ENCODE measurements at regions not wholly inside any gene's neighbourhood (a gene's known extent, or its start where the extent isn't known, plus 50 kb on each side); places are given as distances from the start of the nearest gene placed in this dataset.
"Not testable (repeated sequence)": the region's sequence is repeated elsewhere in the genome, so short reads cannot be mapped to it uniquely, and the experiment has no call there.

- no peak for ATAC-seq
- no peak for DNase-seq (ENCODE audit: low spot score)
Observed at GRCh38 chr20:41690702-41691101, 72.5 kb upstream of the CHD6 start.

DNA sequence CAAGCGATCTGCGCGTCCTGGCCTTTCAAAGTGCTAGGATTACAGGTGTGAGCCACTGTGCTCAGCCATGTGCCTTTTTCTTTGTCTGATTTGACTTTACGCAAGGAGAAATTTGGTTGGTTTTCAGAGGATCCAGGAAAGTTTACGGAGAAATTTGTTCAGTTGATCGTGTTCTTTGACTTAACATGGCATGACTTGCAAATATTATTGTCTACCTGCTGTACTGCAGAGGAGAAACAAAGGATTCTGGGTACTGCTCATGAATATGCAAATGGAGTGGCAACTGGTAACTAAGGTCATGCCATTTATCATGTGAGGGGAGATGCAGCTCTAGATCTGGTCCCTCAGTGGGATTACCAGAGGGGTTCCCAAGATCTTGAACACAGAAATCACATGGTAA lies 68.8 kb upstream of the CHD6 start:
- ATAC-seq = no peak
- no peak for DNase-seq (ENCODE audit: low spot score)

DNA sequence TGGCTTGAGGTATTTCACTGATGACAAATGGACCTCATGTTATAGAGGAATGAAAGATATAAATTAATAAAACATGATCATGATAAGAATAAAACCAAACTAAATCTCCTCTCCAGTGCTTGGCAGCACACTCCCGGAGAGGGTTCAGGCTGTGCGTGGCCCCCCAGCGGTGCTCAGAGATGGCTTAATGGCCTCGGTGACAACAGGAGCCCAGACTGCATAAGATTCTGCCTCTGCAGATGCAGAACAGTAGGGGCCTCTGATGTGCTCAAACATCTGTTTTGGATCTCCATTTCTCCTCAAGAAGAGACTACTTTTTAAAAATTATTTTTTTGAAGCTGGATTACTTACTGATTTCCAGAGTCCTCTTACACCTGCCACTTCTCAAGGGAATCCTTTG lies 67.0 kb upstream of the CHD6 start:
- DNase-seq (ENCODE audit: low spot score); ATAC-seq: not testable (repeated sequence)

DNA sequence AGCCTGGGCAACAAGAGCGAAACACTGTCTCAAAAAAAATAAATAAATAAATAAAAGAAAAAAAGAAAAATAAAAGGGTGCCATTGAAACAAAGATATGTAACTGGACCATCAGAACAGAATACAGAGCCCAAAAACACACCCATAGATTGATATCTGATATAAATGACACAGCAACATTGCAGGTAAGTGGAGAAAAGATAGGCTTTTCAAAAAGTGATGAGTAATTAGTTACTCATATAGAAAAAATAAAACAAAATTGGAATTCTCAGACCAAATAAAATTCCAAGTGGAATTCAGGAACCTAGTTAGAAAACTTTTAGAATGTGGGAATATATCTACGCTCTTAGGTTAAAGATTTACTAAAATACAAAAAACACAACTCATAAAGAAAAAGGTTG lies 60.6 kb upstream of the CHD6 start:
- no peak for ATAC-seq
- DNase-seq (ENCODE audit: low spot score) = no peak

- ATAC-seq (no peak), DNase-seq (ENCODE audit: low spot score) (no peak)
Observed at GRCh38 chr20:41672282-41672681, 54.1 kb upstream of the CHD6 start.

DNA sequence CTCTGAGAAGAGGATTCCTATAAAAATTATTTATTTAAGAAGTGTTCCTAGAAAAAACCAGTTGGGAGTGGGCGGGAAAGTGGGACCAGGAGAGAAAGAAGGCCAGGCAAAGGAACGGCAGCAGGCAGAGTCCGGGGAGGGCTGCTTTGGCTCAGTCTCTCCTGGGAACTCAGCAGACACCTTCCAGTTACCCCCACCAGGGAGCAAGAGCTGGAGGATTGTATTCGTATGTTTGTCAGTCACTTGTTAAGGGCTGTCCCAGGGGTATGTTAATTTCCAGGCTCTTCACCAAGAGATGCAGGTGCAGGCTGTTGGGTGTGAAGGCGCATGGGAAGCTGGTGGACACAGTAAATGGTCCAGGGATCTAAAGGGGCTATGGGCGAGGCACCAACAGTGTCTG lies 53.0 kb upstream of the CHD6 start:
- no peak for ATAC-seq
- no peak for DNase-seq (ENCODE audit: low spot score)

- no peak for DNase-seq (ENCODE audit: low spot score)
- no peak for ATAC-seq
Observed at GRCh38 chr20:41670631-41671030, 52.5 kb upstream of the CHD6 start.

DNA sequence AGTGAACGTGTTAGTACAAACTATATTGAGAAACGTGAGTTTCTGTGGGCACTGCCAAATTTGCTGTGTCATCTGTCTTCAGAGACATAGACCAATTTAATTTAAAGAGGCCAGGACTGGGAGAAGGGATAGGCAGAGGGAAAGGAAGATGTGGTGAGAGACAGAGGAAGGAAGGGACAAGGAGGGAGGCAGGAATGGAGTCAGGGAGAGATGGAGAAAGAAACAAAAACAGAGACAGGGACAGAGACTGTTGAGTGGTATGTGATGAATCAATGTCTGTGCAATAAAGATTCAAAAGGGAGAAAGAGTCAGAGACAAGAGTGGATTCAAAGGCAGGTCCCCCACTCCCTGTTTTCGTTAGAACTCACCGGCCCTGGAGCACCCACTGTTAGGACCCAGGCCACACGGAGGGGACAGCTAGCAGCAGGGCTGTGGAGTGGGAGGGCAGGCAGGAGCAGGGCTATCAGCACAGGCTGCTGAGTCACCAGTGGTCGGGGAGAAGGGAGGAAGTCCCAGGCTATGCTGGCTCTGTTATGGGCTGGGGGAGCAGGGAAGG lies 51.6 kb upstream of the CHD6 start:
- no peak for ATAC-seq
- no peak for DNase-seq (ENCODE audit: low spot score)

- no peak for ATAC-seq
- DNase-seq (ENCODE audit: low spot score) = no peak
Observed at GRCh38 chr20:41668057-41668749, 50.0 kb upstream of the CHD6 start.
